ENCODE measurements at regions not wholly inside any gene's neighbourhood (a gene's known extent, or its start where the extent isn't known, plus 50 kb on each side); places are given as distances from the start of the nearest gene placed in this dataset.

- ChIA-PET CTCF (interaction anchor here (1.1 to 2.6 kb wide), 3 partner anchors 13 to 274 kb away, joined by 3 to 9 read pairs (median 4); no protein-coding TSS in a partner anchor), POLR2A (interaction anchor here (0.5 to 1.6 kb wide), 9 partner anchors 9 to 431 kb away, joined by 3 to 7 read pairs (median 3); no protein-coding TSS in a partner anchor)
Observed at GRCh38 chr14:71320734-71321573, 413.7 kb downstream of the PCNX1 start.

- CTCF ChIA-PET, result interaction anchor here (1.2 to 2.6 kb wide), 3 partner anchors 179 to 448 kb away, joined by 3 to 9 read pairs (median 4); no protein-coding TSS in a partner anchor
- POLR2A ChIA-PET, result interaction anchor here (0.8 to 1.6 kb wide), 6 partner anchors 8 to 179 kb away, joined by 3 to 7 read pairs (median 3); no protein-coding TSS in a partner anchor
Observed at GRCh38 chr14:71321574-71322315, 414.5 kb downstream of the PCNX1 start.

GRCh38 chr14:71322655-71323250, 415.5 kb downstream of the PCNX1 start:
- CTCF ChIA-PET, result interaction anchor here (1.2 to 2.6 kb wide), 2 partner anchors 180 to 447 kb away, joined by 3 to 9 read pairs; no protein-coding TSS in a partner anchor

GRCh38 chr14:71324767-71325272, 417.6 kb downstream of the PCNX1 start:
- CTCF ChIA-PET, result interaction anchor here (0.6 to 1.5 kb wide), 2 partner anchors 230 to 238 kb away, joined by 3 to 4 read pairs; no protein-coding TSS in a partner anchor
- POLR2A ChIA-PET, result no interaction called here

More at GRCh38 chr14:71322655-71323250, 415.5 kb downstream of the PCNX1 start:
- POLR2A ChIA-PET, result no interaction called here

- ChIA-PET POLR2A (no interaction called here), CTCF (no interaction called here)
Observed at GRCh38 chr14:71327691-71328090, 420.4 kb downstream of the PCNX1 start.

GRCh38 chr14:71328183-71328582, 420.9 kb downstream of the PCNX1 start:
- POLR2A ChIA-PET, result no interaction called here
- CTCF ChIA-PET, result no interaction called here

- ChIA-PET POLR2A (no interaction called here), CTCF (no interaction called here)
Observed at GRCh38 chr14:71328954-71329353, 421.7 kb downstream of the PCNX1 start.

- ChIA-PET POLR2A (no interaction called here), CTCF (no interaction called here)
Observed at GRCh38 chr14:71331403-71331802, 424.1 kb downstream of the PCNX1 start.

- CTCF ChIA-PET, result interaction anchor here (0.7 kb wide), 1 partner anchor 114 kb away, joined by 3 read pairs; no protein-coding TSS in a partner anchor
Observed at GRCh38 chr14:71332476-71332875, 425.2 kb downstream of the PCNX1 start.

GRCh38 chr14:71333705-71334104, 426.4 kb downstream of the PCNX1 start:
- ChIA-PET POLR2A (no interaction called here), CTCF (interaction anchor here (0.9 to 1.3 kb wide), 3 partner anchors 13 to 191 kb away, joined by 3 read pairs; partner anchors contain the start of gene SIPA1L1)

More at GRCh38 chr14:71332476-71332875, 425.2 kb downstream of the PCNX1 start:
- POLR2A ChIA-PET, result interaction anchor here (1.0 kb wide), 1 partner anchor 11 kb away, joined by 3 read pairs; no protein-coding TSS in a partner anchor

- CTCF ChIA-PET, result no interaction called here
- POLR2A ChIA-PET, result no interaction called here
Observed at GRCh38 chr14:71336489-71337192, 429.4 kb downstream of the PCNX1 start.

- CTCF ChIA-PET, result no interaction called here
- POLR2A ChIA-PET, result no interaction called here
Observed at GRCh38 chr14:71338153-71338552, 430.9 kb downstream of the PCNX1 start.

- CTCF ChIA-PET, result no interaction called here
- POLR2A ChIA-PET, result no interaction called here
Observed at GRCh38 chr14:71339650-71340415, 432.6 kb downstream of the PCNX1 start.

- ChIA-PET CTCF (no interaction called here), POLR2A (no interaction called here)
Observed at GRCh38 chr14:71341156-71341555, 433.9 kb downstream of the PCNX1 start.

- POLR2A ChIA-PET, result no interaction called here
- CTCF ChIA-PET, result no interaction called here
Observed at GRCh38 chr14:71343724-71344123, 436.5 kb downstream of the PCNX1 start.

GRCh38 chr14:71344506-71344905, 437.2 kb downstream of the PCNX1 start:
- ChIA-PET CTCF (no interaction called here), POLR2A (no interaction called here)

- ChIA-PET POLR2A (no interaction called here), CTCF (no interaction called here)
Observed at GRCh38 chr14:71346685-71347084, 439.4 kb downstream of the PCNX1 start.

GRCh38 chr14:71348394-71348793, 441.1 kb downstream of the PCNX1 start:
- ChIA-PET CTCF (no interaction called here), POLR2A (no interaction called here)

- ChIA-PET CTCF (no interaction called here), POLR2A (no interaction called here)
Observed at GRCh38 chr14:71348817-71349216, 441.6 kb downstream of the PCNX1 start.

Data from activated CD8-positive, alpha-beta memory T cell treated with anti-CD3 and anti-CD28 coated beads for 36 hours (primary cell).